Gastroesophageal sphincter (tissue), 3 donors: ENCODE measurements at regions not wholly inside any gene's neighbourhood (a gene's known extent, or its start where the extent isn't known, plus 50 kb on each side); places are given as distances from the start of the nearest gene placed in this dataset.

Source experiments
- CTCF ChIP-seq, 4 experiments: fragments of 200-600 bp in 2 of 4; fragments of 450-650 bp in 2 of 4; sonication (generic) in 1 of 4; IDR thresholded peaks; one replicate each; pipeline ENCODE4 v1.5.1; 2017 to 2019; ENCODE audit warnings: antibody characterized with exemption in 4 of 4, mild to moderate bottlenecking in 2 of 4, moderate library complexity in 2 of 4
- EP300 ChIP-seq: sonication (generic); formaldehyde crosslinking; IDR thresholded peaks from one replicate; pipeline ENCODE4 v1.6.1; 2017; ENCODE audit warnings: antibody characterized with exemption, mild to moderate bottlenecking
- POLR2A ChIP-seq, 2 donors: fragments of 450-650 bp; IDR thresholded peaks; one replicate each; pipeline ENCODE4 v1.6.1; 2017; ENCODE audit warnings: antibody characterized with exemption in 2 of 2, mild to moderate bottlenecking in 2 of 2, moderate library complexity in 1 of 2
- POLR2AphosphoS5 ChIP-seq: sonication (generic); formaldehyde crosslinking; IDR thresholded peaks from one replicate; pipeline ENCODE4 v1.6.1; 2017; ENCODE audit warnings: antibody characterized with exemption

DNA sequence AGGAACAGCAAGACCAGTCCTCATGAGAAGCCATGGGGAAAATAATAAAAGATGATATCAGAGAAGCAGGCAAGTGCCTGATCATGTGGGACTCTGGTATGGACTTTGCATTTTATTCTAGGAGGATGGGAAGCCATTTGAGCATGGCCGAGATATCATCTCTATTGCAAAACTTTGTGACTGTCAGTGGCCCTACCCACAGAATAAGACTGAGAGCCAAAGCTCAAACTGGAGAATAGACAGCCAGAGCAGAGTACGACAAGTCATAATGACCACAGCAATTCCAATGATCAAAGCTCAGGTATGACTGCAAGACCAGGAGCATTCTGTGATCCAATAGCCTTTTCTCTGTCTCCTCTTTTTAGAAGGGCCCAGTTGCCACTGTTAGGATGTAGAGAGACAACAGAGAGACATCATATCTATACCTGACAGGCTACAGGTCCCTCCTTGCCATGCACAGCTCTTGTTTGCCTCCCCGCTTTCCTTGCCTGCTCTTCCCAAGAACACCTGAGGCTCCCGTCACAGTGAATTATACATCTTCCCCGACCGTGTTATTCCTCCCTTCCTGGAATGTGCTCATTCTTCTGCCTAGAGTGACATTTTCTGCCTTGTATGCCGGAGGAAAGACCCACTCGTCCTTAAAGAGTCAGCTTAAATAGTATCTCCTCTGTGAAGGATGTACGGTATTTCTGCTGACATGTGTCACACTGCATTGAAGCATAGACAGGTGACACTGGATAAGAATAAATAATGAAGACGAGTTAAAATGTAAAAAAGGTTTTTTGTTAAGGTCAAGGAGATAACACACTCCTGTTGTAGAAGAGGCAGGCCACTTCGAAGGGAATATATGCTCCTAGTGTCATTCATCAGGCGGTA lies 248.7 kb upstream of the MAP3K1 start:
- TF ChIP-seq POLR2AphosphoS5 = no peak
- no peak for TF ChIP-seq CTCF (IDR thresholded peaks at IDR 0.05)
- TF ChIP-seq POLR2A (IDR thresholded peaks at IDR 0.05) = no peak
- TF ChIP-seq EP300 = no peak
